PFSK-1 (cell line): ENCODE measurements at regions not wholly inside any gene's neighbourhood (a gene's known extent, or its start where the extent isn't known, plus 50 kb on each side); places are given as distances from the start of the nearest gene placed in this dataset.

Source experiments
- FOXP2 ChIP-seq: optimal IDR thresholded peaks from 2 replicates; pipeline ENCODE3; 2011; ENCODE audit warnings: borderline replicate concordance, control low read depth, inconsistent platforms; ENCODE audit not compliant: insufficient read depth; ENCODE audit errors: extremely low read length, extremely low read depth
- POLR2AphosphoS5 ChIP-seq: IDR thresholded peaks from 2 replicates; pipeline ENCODE4 v1.6.1; 2012; ENCODE audit warnings: low read depth, mild to moderate bottlenecking, control low read depth, low read length, moderate library complexity
- REST ChIP-seq, 2 experiments: IDR thresholded peaks; 2 replicates each; pipeline versions ENCODE4 v1.6.1 to v1.8.0; 2011 to 2012; ENCODE audit warnings: low read depth in 2 of 2, low read length in 2 of 2, control low read depth in 1 of 2, inconsistent platforms in 1 of 2, mild to moderate bottlenecking in 1 of 2, moderate library complexity in 1 of 2; ENCODE audit not compliant: insufficient read depth in 1 of 2
- SIN3A ChIP-seq: IDR thresholded peaks from 2 replicates; pipeline ENCODE4 v1.6.1; 2012; ENCODE audit warnings: mild to moderate bottlenecking, low read length, moderate library complexity, borderline replicate concordance; ENCODE audit not compliant: insufficient read depth
- TAF1 ChIP-seq: IDR thresholded peaks from 2 replicates; pipeline ENCODE4 v1.6.1; 2012; ENCODE audit warnings: low read length, control low read depth, borderline replicate concordance; ENCODE audit not compliant: insufficient read depth

DNA sequence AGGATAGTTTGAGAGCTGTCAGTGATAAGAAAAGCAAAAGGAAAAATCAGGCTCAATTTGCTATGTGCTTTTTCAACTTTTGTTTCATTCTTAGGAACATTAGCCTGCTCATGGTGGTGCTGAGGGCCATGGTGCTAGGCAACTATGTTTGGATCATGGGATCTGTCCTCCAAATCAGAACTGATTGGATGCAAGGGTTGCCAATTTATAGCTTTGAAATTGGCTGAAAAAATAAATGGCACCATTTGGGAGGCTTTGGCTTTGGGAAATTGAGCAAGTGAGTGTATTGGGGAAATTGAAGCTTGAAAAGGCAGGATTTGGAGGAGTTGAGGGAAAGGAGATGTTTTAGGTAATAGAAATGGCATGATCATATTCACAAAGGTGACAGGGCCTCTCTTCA, 103.8 kb downstream of the CYP26A1 start:
- no peak for TF ChIP-seq POLR2AphosphoS5
- TF ChIP-seq REST (IDR thresholded peaks at IDR 0.05; ENCODE audit: insufficient read depth in 1 of 2, low read depth in 2 of 2, low read length in 2 of 2), result no peak
- no peak for TF ChIP-seq FOXP2
- TF ChIP-seq SIN3A, result no peak
- no peak for TF ChIP-seq TAF1

DNA sequence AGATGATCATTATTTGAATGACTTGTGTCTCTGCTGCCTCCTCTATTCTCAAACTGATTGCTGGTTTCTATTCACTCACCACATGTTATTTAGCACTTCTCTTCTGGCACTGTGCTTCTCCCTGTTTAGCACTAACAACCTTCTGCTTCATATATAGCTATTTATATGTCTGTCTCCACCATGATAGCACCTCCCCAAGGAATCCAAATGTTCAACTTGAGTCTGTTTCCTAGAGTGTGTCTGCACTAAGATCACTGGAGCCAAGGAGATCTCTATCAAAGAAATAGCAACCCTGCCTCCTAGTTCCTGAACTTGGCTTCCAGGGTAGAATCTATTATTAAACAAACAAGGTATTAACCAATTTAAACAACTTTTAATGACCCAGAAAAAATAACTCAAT, 104.5 kb downstream of the CYP26A1 start:
- no peak for TF ChIP-seq POLR2AphosphoS5
- no peak for TF ChIP-seq TAF1
- TF ChIP-seq SIN3A, result no peak
- TF ChIP-seq REST (IDR thresholded peaks at IDR 0.05; ENCODE audit: insufficient read depth in 1 of 2, low read depth in 2 of 2, low read length in 2 of 2), result no peak
- no peak for TF ChIP-seq FOXP2

GRCh38 chr10:93180482-93180931, 106.8 kb downstream of the CYP26A1 start:
- no peak for TF ChIP-seq SIN3A
- TF ChIP-seq REST (IDR thresholded peaks at IDR 0.05; ENCODE audit: insufficient read depth in 1 of 2, low read depth in 2 of 2, low read length in 2 of 2), result 0 out of 4 replicates have a peak, but pooled peaks of 1 of the 2 experiments have one; percentile 11

- TF ChIP-seq REST (IDR thresholded peaks at IDR 0.05; ENCODE audit: insufficient read depth in 1 of 2, low read depth in 2 of 2, low read length in 2 of 2), result no peak
- no peak for TF ChIP-seq POLR2AphosphoS5
Measured at GRCh38 chr10:93181271-93182048, 107.8 kb downstream of the CYP26A1 start.

DNA sequence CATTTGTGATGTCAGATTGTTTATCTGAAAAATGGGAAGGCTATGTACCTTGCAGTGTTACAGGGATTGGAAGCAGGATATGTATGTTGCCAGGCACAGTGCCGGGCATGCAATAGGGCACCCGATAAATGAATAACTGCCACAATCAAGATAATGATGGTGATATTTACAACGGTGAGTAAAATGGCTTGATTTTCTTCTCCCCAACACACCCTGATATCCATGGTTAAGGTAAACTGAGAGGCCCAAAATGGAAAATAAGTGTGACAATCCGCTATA, 108.3 kb downstream of the CYP26A1 start:
- TF ChIP-seq FOXP2 (no peak), SIN3A (no peak)

- TF ChIP-seq SIN3A (no peak), TAF1 (no peak), REST (IDR thresholded peaks at IDR 0.05; ENCODE audit: insufficient read depth in 1 of 2, low read depth in 2 of 2, low read length in 2 of 2) (no peak), POLR2AphosphoS5 (no peak), FOXP2 (no peak)
Measured at GRCh38 chr10:93182790-93183189, 109.1 kb downstream of the CYP26A1 start.
